Fibroblast of lung (primary cell): ENCODE measurements at regions not wholly inside any gene's neighbourhood (a gene's known extent, or its start where the extent isn't known, plus 50 kb on each side); places are given as distances from the start of the nearest gene placed in this dataset.

Experiments used
- DNase-seq, 2 donors: peaks; one replicate each; pipeline versions ENCODE4 v3.0.0 to v3.0.0-alpha.2; 2010; ENCODE audit warnings: low read depth in 2 of 2
- H2AFZ ChIP-seq: 2 replicates; pipeline ENCODE4 v1.5.1; 2012; ENCODE audit warnings: low read length, control low read depth, inconsistent platforms
- H3K27ac ChIP-seq: 2 replicates; pipeline ENCODE4 v1.5.1; 2011; ENCODE audit warnings: low read length, control low read depth; ENCODE audit not compliant: insufficient read depth
- H3K27me3 ChIP-seq: 2 replicates; pipeline ENCODE4 v1.5.1; 2011; ENCODE audit warnings: mild to moderate bottlenecking, low read length; ENCODE audit not compliant: control insufficient read depth, insufficient read depth
- H3K36me3 ChIP-seq: 2 replicates; pipeline ENCODE4 v1.5.1; 2011; ENCODE audit warnings: low read length; ENCODE audit not compliant: control insufficient read depth, insufficient read depth
- H3K4me1 ChIP-seq: 2 replicates; pipeline ENCODE4 v1.5.1; 2011; ENCODE audit warnings: low read length; ENCODE audit not compliant: control insufficient read depth, insufficient read depth; ENCODE audit errors: extremely low read depth
- H3K4me2 ChIP-seq: 2 replicates; pipeline ENCODE4 v1.5.1; 2011; ENCODE audit warnings: low read length, control low read depth; ENCODE audit not compliant: insufficient read depth; ENCODE audit errors: extremely low read depth
- H3K4me3 ChIP-seq, 4 experiments: fragments of 200-600 bp in 1 of 4; sonication (generic) in 1 of 4; replicated peaks in 1 of 4; 2 replicates each; pipeline ENCODE4 v1.5.1; 2011 to 2016; ENCODE audit warnings: low read length in 4 of 4, low read depth in 3 of 4, mild to moderate bottlenecking in 3 of 4, control low read depth in 2 of 4, inconsistent platforms in 1 of 4, mixed read lengths in 1 of 4; ENCODE audit not compliant: insufficient read depth in 1 of 4; ENCODE audit errors: control extremely low read depth in 1 of 4
- H3K79me2 ChIP-seq: 2 replicates; pipeline ENCODE4 v1.5.1; 2012; ENCODE audit warnings: mild to moderate bottlenecking, low read length, inconsistent platforms; ENCODE audit not compliant: control insufficient read depth, insufficient read depth
- H3K9ac ChIP-seq: 2 replicates; pipeline ENCODE4 v1.5.1; 2011; ENCODE audit warnings: mild to moderate bottlenecking, low read length, control low read depth; ENCODE audit not compliant: insufficient read depth
- H3K9me3 ChIP-seq: 2 replicates; pipeline ENCODE4 v1.5.1; 2012; ENCODE audit warnings: low read depth, low read length; ENCODE audit not compliant: control insufficient read depth, insufficient read depth
- H4K20me1 ChIP-seq: 2 replicates; pipeline ENCODE4 v1.5.1; 2011; ENCODE audit warnings: low read length; ENCODE audit not compliant: control insufficient read depth, insufficient read depth; ENCODE audit errors: extremely low read depth
- CTCF ChIP-seq, 2 donors: IDR thresholded peaks in 1 of 2; conservative IDR thresholded peaks in 1 of 2; 1 replicate in 1 of 2; 2 replicates in 1 of 2; pipeline ENCODE4 v1.5.1; 2011 to 2012; ENCODE audit warnings: low read length in 2 of 2, control low read depth in 1 of 2, inconsistent platforms in 1 of 2, low read depth in 1 of 2, mild to moderate bottlenecking in 1 of 2
- EZH2 ChIP-seq: IDR thresholded peaks from 2 replicates; pipeline ENCODE4 v1.5.1; 2012; ENCODE audit warnings: low read length, control low read depth, mild to moderate bottlenecking; ENCODE audit errors: missing control alignments

DNA sequence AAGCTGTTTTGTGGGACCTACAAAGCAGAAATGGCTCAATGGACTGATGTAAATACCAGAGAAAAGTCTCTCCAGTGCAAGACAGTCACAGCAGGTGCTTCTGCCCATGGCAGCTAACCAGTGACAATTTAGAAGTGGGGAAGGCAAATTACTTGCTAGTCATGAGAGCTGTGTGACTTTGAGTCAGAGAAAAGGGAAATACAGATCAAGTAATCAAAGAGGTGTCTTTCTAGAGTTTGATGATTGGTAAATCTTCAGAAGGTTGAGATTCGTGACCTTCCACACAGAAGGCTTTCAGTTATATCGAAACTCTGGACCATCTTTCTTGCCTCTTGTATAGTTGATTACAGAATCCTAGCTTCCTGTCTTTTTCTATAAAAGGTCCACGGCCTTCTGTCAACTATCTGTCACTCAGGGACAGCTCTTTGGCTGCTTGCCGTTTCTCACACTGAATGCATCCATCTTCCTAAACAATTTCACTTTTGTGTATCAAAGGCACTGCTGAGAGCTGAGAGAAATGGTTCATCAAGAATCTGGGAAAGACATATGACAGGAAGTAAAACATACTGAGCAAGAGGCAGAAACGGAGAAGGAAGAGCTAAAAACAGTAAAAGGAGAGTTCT, 993.9 kb upstream of the ACO1 start:
- no peak overlapping the region for H3K4me2 ChIP-seq
- no peaks in the 10 kb centered on the region for H3K9me3 ChIP-seq
- no peaks in the 10 kb centered on the region for H3K79me2 ChIP-seq
- H3K4me1 ChIP-seq, result no peaks in the 10 kb centered on the region
- no peaks in the 10 kb centered on the region for H3K27me3 ChIP-seq
- H3K36me3 ChIP-seq, result no peaks in the 10 kb centered on the region
- TF ChIP-seq CTCF (conservative IDR thresholded peaks at IDR 0.05 in 1 of 2, IDR thresholded peaks at IDR 0.05 in 1 of 2; ENCODE audit: low read depth in 1 of 2, low read length in 2 of 2) (no peak), EZH2 (no peak)
- H3K27ac ChIP-seq, result no peak overlapping the region
- H4K20me1 ChIP-seq, result no peaks in the 10 kb centered on the region
- no peak overlapping the region for H3K4me3 ChIP-seq
- H2AFZ ChIP-seq, result no peak overlapping the region
- no peak overlapping the region for H3K9ac ChIP-seq
- DNase-seq, result no peak

DNA sequence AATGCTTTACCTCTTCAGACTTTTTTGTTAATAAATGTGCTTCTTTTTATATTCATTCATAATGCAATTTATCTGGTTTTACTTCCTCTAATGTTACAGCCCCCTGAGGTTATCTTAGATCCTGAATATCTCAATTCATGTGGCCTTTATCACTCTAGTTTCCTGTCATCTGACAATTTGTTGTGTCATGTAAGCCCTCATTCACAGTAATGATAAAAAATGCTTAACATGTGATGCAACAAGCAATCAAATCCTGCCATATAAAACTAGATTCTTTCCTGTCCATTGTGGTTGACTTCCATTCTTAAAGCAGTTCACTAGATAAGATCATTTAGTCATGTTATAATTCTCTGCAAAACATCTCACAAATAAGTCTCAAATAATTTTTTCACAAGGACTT, 991.2 kb upstream of the ACO1 start:
- no peak overlapping the region for H3K4me3 ChIP-seq
- H3K4me1 ChIP-seq, result no peaks in the 10 kb centered on the region
- TF ChIP-seq EZH2, result no peak
- TF ChIP-seq CTCF (conservative IDR thresholded peaks at IDR 0.05 in 1 of 2, IDR thresholded peaks at IDR 0.05 in 1 of 2; ENCODE audit: low read depth in 1 of 2, low read length in 2 of 2), result no peak
- no peak for DNase-seq
- no peaks in the 10 kb centered on the region for H3K79me2 ChIP-seq
- no peak overlapping the region for H3K9ac ChIP-seq
- no peak overlapping the region for H2AFZ ChIP-seq
- H4K20me1 ChIP-seq, result no peaks in the 10 kb centered on the region
- no peak overlapping the region for H3K4me2 ChIP-seq
- no peak overlapping the region for H3K27ac ChIP-seq
- H3K36me3 ChIP-seq, result no peaks in the 10 kb centered on the region
- H3K9me3 ChIP-seq, result no peaks in the 10 kb centered on the region
- no peaks in the 10 kb centered on the region for H3K27me3 ChIP-seq

GRCh38 chr9:31394015-31394473, 990.4 kb upstream of the ACO1 start:
- Histone ChIP-seq H3K79me2 (no peaks in the 10 kb centered on the region), H2AFZ (no peak overlapping the region), H3K9ac (no peak overlapping the region), H3K4me1 (no peaks in the 10 kb centered on the region), H3K36me3 (no peaks in the 10 kb centered on the region), H3K9me3 (no peaks in the 10 kb centered on the region), H3K4me3 (no peak overlapping the region), H3K27ac (no peak overlapping the region), H3K4me2 (no peak overlapping the region), H4K20me1 (no peaks in the 10 kb centered on the region), H3K27me3 (no peaks in the 10 kb centered on the region)
- no peak for TF ChIP-seq CTCF (conservative IDR thresholded peaks at IDR 0.05 in 1 of 2, IDR thresholded peaks at IDR 0.05 in 1 of 2; ENCODE audit: low read depth in 1 of 2, low read length in 2 of 2)
- no peak for TF ChIP-seq EZH2
- peak; percentile 17 to 63 for DNase-seq
